ENCODE measurements at regions not wholly inside any gene's neighbourhood (a gene's known extent, or its start where the extent isn't known, plus 50 kb on each side); places are given as distances from the start of the nearest gene placed in this dataset.

DNA sequence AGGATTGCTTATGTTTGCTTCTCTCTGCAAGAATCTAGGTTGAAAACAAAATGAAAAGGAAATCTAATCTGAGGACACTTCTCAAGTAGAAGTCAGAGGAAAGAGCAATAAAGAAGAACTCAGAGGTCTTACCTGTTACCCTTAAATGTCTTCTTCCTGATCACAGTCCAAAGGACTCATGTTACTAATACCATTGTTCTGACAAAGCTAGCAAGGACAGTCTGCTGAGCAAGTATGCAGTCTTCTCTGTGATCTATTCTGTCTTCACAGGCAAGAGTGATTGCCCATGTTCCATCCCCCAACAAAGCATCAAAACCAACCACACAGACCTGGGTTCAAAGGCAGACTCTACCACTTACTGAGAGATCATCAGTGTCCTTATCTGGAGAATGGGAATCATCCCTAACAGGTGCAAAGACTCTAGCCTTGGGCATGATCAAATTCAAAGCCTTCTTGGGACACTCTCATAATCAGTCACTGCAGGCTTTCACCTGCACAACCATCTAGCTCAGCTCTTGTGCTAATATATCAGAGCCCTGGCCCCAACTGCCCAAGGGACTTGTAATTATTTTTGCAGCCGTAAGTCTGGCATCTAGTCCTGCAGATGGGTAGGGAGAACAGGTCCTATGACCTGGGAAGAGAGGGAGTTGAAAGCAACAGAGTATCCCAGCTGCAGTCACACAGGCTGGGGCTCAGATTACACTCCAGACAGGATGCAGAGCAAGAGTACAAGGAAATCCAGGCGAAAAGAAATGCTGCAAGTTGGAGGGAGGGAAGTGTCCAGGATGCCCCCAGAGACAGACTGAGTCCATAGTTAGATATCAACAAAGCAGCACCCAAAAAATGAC, 97.9 kb upstream of the NUDT4 start:
- H3K27me3 ChIP-seq: no peaks in the 10 kb centered on the region
- H3K4me3 ChIP-seq: no peak overlapping the region
- no peaks in the 10 kb centered on the region for H3K4me1 ChIP-seq (ENCODE audit: insufficient read depth)
- 22 to 38% (median 25%) methylated on average over 2 of the region's 2 CpGs for WGBS, 3 donors
- no peak for DNase-seq
- no peaks in the 10 kb centered on the region for H3K9me3 ChIP-seq
- H3K36me3 ChIP-seq: no peaks in the 10 kb centered on the region
- TF ChIP-seq EP300 (IDR thresholded peaks at IDR 0.05): no peak
- no peak for TF ChIP-seq POLR2A (IDR thresholded peaks at IDR 0.05)
- TF ChIP-seq, protein P1, sequence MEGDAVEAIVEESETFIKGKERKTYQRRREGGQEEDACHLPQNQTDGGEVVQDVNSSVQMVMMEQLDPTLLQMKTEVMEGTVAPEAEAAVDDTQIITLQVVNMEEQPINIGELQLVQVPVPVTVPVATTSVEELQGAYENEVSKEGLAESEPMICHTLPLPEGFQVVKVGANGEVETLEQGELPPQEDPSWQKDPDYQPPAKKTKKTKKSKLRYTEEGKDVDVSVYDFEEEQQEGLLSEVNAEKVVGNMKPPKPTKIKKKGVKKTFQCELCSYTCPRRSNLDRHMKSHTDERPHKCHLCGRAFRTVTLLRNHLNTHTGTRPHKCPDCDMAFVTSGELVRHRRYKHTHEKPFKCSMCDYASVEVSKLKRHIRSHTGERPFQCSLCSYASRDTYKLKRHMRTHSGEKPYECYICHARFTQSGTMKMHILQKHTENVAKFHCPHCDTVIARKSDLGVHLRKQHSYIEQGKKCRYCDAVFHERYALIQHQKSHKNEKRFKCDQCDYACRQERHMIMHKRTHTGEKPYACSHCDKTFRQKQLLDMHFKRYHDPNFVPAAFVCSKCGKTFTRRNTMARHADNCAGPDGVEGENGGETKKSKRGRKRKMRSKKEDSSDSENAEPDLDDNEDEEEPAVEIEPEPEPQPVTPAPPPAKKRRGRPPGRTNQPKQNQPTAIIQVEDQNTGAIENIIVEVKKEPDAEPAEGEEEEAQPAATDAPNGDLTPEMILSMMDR (IDR thresholded peaks at IDR 0.05): no peak
- intact Hi-C loops (cut with DNase I): no loop called here
- no peak overlapping the region for H3K27ac ChIP-seq

DNA sequence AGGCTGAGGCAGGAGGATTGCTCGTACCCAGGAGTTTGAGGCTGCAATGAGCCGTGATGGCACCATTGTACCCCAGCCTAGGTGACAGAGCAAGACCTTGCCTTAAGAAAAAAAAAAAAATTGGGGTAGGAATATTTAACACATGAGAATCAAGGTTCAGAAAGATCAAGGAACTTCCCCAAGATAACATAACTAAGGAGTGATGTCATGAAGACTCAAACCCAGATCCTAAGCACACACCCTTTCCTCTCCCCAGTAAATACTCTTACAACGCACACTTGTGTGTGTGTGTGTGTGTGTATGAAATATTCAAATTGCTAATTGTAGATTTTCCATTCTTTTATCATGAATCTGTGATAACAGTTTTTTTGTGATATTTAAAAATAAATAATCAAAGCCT, 90.6 kb upstream of the NUDT4 start:
- H3K27ac ChIP-seq: no peak overlapping the region
- no peak for DNase-seq
- WGBS, 3 donors: 87 to 93% (median 91%) methylated on average over 3 of the region's 3 CpGs
- H3K4me3 ChIP-seq: no peak overlapping the region
- no peaks in the 10 kb centered on the region for H3K36me3 ChIP-seq
- intact Hi-C loops (cut with DNase I): no loop called here
- TF ChIP-seq, protein P1 (IDR thresholded peaks at IDR 0.05): no peak
- TF ChIP-seq EP300 (IDR thresholded peaks at IDR 0.05): no peak
- TF ChIP-seq POLR2A (IDR thresholded peaks at IDR 0.05): no peak
- H3K9me3 ChIP-seq: no peaks in the 10 kb centered on the region
- H3K4me1 ChIP-seq (ENCODE audit: insufficient read depth): peaks cover 1% of the 10 kb centered on the region
- H3K27me3 ChIP-seq: no peaks in the 10 kb centered on the region

DNA sequence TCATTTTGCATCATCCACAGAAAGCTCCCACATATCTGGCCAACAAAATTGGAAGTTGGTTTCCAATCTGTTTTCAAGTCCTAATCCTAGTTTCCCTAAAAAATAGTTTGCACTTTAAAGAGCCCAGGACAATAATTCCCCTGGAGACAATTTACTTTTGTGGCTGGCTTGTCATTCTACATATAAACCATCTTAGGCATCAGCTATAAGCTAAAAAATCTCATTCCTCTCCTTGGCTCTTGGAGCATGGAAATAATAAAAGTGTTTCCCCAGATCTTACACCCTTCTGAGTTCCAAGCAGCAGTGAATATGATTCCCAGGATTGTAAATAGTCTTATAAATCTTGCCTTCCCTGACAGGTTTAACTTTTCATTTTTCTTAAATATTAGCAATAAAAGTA, 89.1 kb upstream of the NUDT4 start:
- Histone ChIP-seq H3K9me3 (no peaks in the 10 kb centered on the region), H3K27me3 (no peaks in the 10 kb centered on the region), H3K36me3 (no peaks in the 10 kb centered on the region), H3K27ac (no peak overlapping the region), H3K4me1 (ENCODE audit: insufficient read depth) (peaks cover 1% of the 10 kb centered on the region), H3K4me3 (no peak overlapping the region)
- no peak for DNase-seq
- intact Hi-C loops (cut with DNase I): no loop called here
- no peak for TF ChIP-seq EP300 (IDR thresholded peaks at IDR 0.05)
- TF ChIP-seq POLR2A (IDR thresholded peaks at IDR 0.05): no peak
- TF ChIP-seq, protein P1 (IDR thresholded peaks at IDR 0.05): no peak

DNA sequence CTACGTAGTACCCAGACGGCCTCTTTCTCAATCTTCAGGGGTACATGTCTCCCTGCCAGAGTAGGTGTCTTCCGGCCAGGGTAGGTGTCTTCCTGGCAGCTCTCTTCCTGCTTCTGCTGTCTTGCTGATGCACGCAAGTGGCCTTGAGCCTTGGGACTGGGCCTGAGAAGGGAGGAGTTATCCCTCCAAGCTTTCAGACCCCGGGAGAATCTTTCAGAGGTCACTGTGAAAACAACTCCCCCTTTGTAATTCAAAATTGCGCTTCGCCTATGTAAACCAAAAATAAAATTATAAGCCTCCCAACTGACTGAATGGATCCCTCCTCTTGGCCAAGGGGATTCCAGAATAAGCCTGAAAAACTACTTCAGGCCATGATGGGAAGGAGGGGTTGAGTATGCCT, 87.3 kb upstream of the NUDT4 start:
- no peaks in the 10 kb centered on the region for H3K36me3 ChIP-seq
- TF ChIP-seq, protein P1 (IDR thresholded peaks at IDR 0.05): no peak
- TF ChIP-seq EP300 (IDR thresholded peaks at IDR 0.05) (no peak), POLR2A (IDR thresholded peaks at IDR 0.05) (no peak)
- H3K4me3 ChIP-seq: no peak overlapping the region
- H3K27ac ChIP-seq: no peak overlapping the region
- H3K4me1 ChIP-seq (ENCODE audit: insufficient read depth): peaks cover 1% of the 10 kb centered on the region
- peak in 1 of 5 donors; percentile 22 for DNase-seq
- 55 to 73% (median 60%) methylated on average over 7 of the region's 7 CpGs for WGBS, 3 donors
- no peaks in the 10 kb centered on the region for H3K27me3 ChIP-seq
- intact Hi-C loops (cut with DNase I): no loop called here
- no peaks in the 10 kb centered on the region for H3K9me3 ChIP-seq

Measured in ovary (tissue), 7 donors.